NCI-H2171 treated with DMSO at 0.1 percent for 48 hours (cell line): ENCODE measurements at regions not wholly inside any gene's neighbourhood (a gene's known extent, or its start where the extent isn't known, plus 50 kb on each side); places are given as distances from the start of the nearest gene placed in this dataset.
"Not testable (repeated sequence)": the region's sequence is repeated elsewhere in the genome, so short reads cannot be mapped to it uniquely, and the experiment has no call there.

Experiments
- DNase-seq: peaks from one replicate; lab custom pipeline; 2025; lab: John Stamatoyannopoulos, UW

DNA sequence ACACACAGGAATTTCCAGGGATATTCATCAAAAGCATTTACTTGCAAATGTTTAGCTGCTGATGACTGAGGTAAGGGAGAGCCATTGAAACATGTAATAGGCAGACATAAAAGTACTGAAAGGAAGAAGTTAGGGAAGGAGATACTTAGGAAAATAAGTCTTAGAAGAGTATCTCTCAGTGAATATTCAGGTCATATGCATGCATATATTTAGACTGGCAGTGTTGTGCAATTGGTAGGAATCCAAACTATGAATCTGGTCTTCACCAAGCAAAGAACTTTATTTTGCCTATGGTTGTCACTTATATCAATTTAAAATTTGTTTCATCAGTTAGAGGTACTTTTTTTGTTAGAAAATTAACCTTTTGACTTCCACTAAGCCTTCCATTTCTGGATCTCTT lies 1490.7 kb downstream of the SUCLG1 start:
- DNase-seq, result no peak

DNA sequence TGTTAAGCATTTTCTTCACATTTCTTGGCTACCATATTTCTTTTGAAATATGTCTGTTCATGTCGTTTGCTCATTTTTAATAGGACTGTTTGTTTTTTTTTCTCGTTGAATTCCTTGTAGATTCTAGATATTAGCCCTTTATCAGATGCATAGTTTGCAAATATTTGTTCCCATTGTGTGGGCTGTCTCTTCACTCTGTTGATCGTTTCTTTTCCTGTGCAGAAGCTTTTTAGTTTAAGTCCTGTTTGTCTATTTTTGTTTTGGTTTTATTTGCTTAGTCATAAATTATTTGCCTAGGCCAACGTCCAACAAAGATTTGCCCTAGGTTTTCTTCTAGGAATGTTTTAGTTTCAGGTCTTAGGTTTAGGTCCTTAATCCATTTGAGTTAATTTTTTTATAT lies 1494.7 kb downstream of the SUCLG1 start:
- no peak for DNase-seq

DNA sequence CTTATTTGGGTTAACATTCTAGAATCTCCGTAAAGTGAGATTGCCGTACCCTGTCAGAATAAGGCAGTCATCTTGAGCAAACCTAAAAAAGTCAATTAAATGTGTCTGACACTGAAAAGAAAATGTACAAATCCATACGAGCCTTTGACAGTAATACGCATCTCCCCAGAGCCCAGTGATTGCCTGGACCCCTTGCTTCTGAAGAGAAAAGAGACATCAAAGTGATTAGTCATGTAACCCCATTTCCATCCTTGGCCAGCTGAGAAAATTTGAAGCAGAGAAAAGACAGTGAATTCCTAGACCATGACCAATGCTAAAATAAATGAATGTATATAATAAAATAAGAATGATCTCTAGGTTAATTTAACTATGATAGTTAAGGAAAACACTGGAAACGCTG lies 1499.4 kb downstream of the SUCLG1 start:
- DNase-seq, result no peak

DNA sequence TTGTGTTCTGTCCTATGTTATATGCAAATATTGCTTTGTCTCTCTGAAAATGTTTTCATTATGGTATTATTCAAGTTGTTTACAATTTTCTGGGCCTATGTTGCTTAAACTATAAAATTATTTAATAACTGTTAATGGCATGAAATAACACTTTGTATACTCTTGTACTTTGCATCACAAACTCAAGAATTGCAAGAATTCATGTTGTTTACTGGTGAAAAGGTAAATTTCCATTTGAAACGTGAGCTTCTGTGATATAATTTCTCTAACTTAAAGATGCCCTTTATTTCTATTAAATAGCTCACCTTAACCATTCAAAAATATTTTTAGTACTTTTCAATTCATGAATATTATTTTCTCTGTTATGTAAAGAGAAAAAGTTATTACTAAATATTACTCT lies 1504.2 kb downstream of the SUCLG1 start:
- DNase-seq, result no peak

DNA sequence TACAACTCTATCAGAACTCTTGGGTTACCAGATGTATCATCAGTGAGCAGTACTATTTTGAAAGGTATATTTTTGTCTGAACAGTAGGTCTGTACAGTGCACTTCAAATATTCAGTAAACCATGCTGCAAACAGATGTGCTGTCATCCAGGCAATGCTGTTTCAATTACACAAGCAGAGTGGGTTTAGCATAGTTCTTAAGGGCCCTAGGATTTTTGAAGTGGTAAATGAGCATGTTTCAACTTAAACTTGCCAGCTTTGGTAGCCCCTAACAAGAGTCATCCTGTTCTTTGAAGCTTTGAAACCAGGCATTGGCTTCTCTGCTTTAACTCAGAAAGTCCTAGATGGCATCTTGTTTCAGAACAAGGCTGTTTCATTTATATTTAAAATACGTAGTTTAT lies 1519.9 kb downstream of the SUCLG1 start:
- DNase-seq, result no peak

DNA sequence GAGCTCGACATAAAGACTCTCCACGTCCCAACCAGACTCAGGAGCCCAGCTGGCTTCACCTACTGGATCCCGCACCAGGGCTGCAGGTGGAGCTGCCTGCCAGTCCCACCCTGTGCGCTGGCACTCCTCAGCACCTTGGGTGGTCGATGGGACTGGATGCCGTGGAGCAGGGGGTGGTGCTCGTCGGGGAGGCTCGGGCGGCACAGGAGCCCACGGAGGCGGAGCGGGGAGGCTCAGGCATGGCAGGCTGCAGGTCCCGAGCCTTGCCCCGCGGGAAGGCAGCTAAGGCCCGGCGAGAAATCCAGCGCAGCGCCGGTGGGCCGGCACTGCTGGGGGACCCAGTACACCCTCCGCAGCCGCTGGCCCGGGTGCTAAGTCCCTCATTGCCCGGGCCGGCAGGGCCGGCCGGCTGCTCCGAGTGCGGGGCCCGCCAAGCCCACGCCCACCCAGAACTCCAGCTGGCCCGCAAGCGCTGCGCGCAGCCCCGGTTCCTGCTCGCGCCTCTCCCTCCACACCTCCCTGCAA lies 1520.7 kb downstream of the SUCLG1 start:
- not testable (repeated sequence) for DNase-seq

DNA sequence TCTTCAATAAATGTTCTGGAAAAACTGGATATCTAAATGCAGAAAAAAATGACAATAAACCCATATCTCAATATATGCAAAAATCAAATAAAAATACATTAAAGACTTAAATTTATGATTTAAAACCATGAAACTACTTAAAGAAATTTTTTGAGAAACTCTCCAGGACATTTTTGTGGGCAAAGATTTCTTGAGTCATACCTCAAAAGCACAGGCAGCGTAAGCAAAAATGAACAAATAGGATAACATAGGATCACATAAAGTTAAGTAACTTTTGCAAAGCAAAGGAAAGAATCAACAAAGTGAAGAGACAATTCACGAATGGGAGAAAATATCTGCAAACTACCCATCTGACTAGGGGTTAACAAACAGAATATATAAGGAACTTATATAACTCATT lies 1545.5 kb downstream of the SUCLG1 start:
- no peak for DNase-seq

DNA sequence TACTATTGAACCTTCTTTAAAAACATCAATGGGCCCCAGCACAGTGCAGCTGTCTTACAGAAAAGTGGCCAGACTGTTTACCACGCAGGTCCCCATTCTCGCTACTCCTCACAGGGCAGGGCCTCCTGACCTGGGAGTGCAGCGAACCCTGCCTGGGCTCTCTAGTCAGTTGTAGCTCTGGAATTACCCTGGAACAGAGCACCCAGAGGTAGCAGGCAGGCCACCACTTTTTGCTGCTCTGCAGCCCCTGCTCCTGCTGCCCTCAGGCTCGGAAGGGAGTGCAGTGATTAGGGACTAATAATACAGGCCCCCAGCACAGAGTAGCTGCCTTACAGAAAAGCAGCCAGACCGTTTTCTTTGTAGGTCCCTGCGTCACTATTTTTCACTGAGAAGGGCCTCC lies 1563.0 kb downstream of the SUCLG1 start:
- DNase-seq, result no peak

DNA sequence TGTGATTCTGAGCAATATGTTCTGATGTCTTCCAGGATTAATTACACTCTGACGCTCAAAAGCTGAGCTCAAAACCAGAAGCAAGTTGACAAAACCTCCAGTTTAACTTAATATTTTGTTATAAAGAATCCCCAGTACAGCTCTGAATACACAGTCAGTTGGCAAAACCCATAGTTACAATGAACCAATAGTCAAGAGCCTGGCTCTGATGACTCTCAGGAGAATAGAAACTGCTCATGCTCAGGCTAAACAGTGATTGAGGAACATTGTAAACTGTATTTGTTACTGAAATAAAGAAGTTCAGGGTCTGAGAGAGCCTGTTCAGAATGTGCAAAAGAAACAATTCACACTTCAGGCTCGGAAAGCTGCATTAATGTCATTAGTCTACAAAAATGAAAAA lies 1565.9 kb downstream of the SUCLG1 start:
- DNase-seq, result no peak

DNA sequence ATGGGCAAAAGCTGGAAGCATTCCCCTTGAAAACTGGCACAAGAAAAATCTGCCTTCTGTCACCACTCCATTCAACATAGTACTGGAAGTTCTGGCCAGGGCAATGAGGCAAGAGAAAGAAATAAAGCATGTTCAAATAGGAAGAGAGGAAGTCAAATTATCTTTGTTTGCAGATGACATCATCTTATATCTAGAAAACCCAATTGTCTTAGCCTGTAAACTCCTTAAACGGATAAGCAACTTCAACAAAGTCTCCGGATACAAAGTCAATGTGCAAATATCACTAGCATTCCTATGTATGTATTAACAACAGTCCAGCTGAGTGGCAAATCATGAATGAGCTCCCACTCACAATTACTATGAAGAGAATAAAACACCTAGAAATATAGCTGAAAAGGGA lies 1579.3 kb downstream of the SUCLG1 start:
- no peak for DNase-seq

DNA sequence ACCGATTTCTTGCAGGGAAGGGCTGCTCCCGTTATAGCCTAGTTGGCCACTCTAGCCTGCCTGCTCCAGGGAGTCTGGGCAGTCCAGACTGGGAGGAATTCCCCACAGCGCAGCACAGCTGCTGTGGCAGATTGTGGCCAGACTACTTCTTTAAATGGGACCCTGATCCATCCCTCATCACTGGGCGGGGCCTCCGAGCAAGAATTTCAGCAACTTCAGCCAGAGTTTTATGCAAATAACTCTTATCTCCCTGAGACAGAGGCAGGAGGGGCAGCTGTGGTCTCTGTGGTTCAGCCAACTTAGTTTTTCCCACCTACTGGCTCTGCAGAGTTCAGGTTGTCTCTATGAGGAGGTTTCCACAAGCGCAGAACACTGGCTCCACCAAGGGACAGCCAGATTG lies 1583.2 kb downstream of the SUCLG1 start:
- DNase-seq, result no peak

DNA sequence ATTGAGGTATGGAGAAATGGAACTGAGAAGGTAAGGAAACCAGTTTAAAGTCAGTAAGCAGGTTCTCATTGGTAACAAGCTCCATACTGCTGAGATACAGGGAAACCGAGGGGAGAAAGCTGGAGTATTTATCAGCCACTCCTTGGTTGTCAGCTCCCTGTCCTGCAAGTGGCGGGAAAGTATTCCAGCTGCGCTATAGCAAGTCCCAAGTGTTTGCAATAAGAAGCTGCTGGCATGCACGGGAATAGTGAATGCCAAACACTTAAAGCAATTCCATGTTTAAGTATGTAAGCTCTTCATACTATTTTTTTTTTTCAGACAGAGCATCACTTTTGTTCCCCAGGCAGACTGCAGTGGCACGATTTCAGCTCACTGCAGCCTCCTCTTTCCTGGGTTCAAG lies 1601.1 kb downstream of the SUCLG1 start:
- no peak for DNase-seq

DNA sequence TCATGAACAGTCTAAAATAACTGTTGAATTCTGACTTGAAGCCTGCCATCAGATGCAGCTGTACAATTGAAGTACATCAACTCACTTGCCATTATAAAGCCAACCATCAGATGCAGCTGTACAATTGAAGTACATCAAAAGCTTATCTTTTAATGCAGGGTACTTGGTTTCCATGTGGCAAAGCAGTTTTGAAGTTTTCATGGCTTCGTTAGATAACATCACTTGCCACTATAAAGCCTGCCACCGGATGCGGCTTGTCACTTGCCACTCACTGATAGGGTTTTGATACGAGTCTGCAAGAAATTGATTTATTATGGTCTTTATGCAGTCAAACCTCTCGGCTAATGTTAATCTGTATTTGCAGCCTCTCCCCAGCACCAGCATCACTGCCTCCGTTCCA lies 1605.8 kb downstream of the SUCLG1 start:
- DNase-seq, result no peak

DNA sequence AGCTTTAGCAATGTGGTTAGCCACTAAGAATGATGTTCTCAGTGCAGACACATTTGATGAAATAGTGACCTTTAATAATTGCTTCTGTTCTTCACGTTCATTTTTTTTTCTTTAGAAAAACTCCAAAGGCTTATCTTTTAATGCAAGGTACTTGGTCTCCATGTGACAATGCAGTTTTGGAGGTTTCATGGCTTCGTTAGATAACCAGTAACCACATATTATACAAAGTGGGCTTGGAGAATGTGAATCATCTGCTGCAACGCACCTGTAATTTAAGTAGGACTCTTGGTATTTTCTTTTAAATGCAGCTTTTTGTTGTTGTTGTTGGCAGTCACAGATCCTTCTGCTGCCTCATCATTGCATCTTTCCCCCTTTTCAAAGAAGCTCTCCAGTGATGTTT lies 1606.3 kb downstream of the SUCLG1 start:
- no peak for DNase-seq

DNA sequence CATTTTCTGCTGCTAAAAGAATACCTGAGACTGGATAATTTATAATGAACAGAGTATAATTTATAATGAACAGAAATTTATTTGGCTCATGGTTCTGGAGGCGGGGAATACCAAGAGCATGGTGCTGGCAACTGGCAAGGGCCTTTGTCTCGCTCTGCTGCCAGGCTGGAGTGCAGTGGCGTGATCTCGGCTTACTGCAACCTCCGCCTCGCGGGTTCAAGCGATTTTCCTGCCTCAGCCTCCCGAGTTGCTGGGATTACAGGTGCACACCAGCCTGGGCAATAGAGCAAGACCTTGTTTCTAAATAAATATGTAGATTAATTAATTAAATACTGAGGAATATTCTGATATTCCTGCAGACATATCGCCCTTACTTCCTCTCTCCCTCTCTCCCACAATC lies 1610.8 kb downstream of the SUCLG1 start:
- no peak for DNase-seq

DNA sequence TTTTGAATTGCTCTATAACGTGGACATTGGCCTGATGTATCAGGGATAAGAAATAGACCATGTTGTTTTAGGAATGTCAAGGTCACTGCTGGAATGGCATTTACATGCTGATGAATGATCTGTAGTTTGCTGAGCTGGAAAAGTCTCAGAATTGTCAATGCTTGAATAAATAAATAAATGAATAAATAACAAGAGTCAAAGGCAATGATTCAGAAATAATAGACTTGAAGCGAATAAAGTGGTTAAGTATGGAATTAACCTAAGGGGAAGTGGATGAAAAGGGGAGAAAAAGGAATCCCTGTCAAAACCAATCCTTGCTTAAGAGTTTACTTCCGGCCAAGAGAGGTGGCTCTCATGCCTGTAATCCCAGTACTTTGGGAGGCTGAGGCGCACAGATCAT lies 1620.0 kb downstream of the SUCLG1 start:
- no peak for DNase-seq

DNA sequence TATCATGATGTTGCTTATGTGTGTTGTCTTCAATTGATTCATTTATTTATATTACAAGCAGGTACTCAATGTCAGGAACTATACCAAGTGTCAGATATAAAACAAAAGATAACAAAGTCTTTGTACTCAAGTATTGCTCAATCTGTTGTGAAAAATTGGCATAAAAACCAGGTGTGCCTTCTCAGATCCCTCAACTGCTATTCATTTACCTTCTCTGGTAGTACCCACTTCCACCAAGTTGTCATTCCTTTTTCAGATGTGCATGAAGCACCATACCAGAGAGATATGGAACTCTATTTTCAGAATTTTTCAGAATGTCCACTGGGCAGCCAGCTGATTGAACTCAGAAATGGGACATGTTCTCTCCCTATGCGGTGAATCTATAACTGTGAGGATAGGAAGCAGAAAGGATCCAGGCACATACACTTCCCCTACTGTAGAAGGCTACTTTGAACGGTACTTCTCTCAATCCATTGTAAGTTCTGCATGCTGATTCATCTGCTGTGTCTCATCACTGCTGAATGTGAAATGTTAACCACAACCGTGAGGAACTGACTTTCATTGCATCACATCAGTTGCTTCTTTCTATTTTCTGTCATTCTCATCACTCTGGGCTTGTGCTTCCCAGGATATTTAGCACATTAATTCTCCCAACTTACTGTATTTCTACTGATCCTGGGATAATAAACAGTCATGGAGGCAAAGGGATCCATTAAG lies 1621.3 kb downstream of the SUCLG1 start:
- no peak for DNase-seq

DNA sequence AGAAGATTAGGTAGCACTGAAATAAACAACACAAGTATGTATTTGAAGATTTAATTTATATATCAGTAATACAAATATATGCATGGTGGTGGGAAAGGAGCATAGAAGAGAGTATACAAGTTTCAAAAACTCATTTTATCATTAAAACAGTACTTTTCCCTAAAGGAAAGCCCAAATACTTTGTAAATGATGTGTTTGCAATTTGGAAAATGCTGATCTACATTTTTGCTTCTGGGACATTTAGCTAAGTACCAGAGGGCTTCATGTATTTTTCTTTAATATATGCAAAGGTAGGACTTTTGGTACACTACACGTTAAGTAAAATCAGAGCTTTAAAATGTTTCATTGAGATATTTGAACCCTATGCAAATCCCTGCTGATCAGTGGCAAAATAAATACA lies 1624.2 kb downstream of the SUCLG1 start:
- DNase-seq, result no peak

DNA sequence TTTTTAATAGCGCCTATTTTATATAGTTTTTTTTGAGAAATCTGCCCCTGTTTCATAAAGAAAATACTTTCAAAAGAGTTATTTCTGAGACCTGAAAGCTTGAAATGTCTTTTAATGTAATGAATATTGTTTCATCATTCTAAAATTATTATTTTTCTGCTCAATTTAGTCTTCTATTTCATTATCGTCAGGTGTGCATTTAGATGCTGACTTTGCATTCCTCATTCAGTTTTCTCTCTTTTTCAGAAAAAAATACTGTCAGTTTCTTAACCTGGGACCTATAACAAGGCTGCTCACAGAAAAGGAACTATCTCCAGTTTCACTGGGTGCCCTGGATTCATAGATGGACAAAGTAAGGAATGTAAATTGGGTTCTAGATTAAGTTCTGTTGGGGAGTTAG lies 1631.7 kb downstream of the SUCLG1 start:
- no peak for DNase-seq

DNA sequence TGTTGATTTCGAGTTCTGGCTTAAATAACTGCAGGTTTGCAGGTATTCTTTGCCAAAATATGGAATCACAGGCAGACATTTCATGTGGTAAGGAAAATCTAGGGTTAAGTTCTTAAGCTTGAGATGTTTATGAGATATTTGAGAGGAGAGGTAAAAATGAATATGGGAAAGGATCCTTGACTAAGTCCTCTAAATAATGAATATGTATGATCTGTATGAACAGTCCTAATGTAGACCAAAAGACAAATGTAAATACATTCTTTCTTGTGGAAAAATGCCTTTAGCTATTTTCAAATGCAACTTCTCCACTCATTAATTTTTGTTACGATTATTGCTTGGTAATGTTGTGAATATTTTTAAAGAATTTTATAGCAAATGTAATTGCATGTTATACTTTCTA lies 1632.6 kb downstream of the SUCLG1 start:
- DNase-seq, result no peak

DNA sequence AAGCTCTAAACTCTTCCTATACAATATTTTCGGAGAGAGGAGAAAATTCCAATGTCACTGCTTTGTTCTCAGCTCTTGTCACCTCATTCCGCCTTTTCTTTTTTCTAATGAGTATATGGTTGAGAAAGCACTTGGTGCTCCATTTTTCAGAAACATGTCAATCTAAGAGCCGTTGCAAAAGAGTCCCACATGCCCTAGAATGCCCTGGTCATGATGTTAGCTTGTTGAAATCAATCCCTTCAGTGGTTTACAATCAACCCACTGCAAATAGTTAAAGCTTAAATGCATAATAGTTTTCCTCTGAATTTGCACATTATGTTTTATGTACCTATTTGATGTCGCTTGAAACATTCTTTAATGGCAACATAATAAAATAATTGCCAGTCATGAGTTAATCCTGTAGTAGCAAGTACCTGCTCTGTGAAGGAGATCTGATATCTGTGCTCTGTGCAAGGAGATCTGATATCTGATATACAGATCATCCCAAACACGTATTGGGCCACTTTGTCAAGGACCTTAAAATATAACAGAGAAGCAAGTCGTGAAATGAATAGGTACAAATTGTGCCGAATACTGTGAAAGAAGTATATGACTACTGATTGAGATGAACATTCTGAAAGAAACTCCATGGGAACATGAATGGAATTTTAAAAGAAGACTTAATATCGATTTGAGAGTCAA lies 1633.5 kb downstream of the SUCLG1 start:
- no peak for DNase-seq

DNA sequence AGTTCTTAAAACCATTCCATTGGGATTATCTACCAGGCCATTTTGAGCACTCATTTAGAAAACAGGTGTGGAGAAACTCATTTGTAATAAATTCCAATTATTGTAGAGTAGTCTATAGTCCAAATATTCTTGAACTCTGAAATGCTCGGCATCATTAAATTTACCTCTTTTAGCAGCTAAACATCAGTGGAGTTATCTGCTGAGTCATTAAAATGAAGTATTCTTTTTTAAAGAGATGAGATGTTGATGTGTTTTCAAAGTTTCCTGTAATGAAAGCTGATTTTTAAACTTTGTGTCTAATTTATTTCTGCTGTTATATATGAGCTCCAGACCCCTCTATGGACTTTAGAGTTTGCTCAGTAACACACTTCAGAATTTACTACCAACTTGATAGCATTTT lies 1635.2 kb downstream of the SUCLG1 start:
- no peak for DNase-seq

DNA sequence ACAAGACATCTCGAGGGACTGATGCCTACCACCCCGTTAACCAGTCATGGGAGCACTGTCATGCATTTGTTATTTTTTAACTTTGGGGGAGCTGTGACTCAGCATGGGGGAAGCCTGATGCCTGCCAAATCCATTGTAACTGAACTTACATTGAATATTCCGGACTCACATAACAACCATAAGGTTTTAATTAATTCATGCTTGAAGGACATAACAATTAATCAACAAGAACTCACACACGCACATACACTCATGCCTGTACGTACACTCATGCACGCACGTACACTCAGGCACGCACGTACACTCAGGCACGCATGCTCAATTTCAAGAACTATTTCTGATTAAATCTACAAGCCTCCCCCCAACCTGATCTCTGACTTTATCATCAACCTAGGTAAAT lies 1639.1 kb downstream of the SUCLG1 start:
- no peak for DNase-seq

DNA sequence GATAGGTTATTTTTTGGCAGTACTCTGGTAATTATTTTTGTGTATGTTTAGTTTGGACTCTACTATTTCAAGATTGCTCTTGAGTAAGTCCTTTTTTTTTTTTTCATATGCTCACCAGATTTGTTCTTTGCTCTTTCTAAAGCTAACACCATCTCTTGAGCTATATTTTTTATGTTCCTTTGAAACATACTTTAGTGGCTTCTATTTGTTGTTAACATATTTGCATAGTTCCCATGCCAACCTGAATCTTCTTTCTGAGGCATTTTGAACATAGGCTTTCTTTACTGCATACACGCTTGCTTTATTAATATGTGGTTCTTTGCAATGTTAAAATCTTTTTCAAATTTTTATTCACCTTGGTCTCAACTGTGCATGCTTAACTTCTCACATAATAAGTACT lies 1644.9 kb downstream of the SUCLG1 start:
- DNase-seq, result no peak
